ENCODE measurements at regions not wholly inside any gene's neighbourhood (a gene's known extent, or its start where the extent isn't known, plus 50 kb on each side); places are given as distances from the start of the nearest gene placed in this dataset.

GRCh38 chr7:41131956-41132355 lies 570.9 kb downstream of the INHBA start:
- no peak for DNase-seq (ENCODE audit: low spot score)
- Histone ChIP-seq H3K9ac (ENCODE audit: low read depth in 1 of 2, low read length in 2 of 2) (no peak overlapping the region), H3K36me3 (ENCODE audit: control insufficient read depth in 4 of 4, insufficient read depth in 3 of 4, low read depth in 1 of 4, low read length in 3 of 4) (no peaks in the 10 kb centered on the region), H3K4me3 (ENCODE audit: low read depth in 1 of 3, low read length in 3 of 3) (no peak overlapping the region), H3K27ac (ENCODE audit: low read depth in 1 of 2, low read length in 2 of 2) (no peak overlapping the region), H3K27me3 (ENCODE audit: control insufficient read depth in 4 of 4, insufficient read depth in 4 of 4, low read length in 3 of 4) (no peaks in the 10 kb centered on the region), H3K4me1 (ENCODE audit: control insufficient read depth in 4 of 4, insufficient read depth in 4 of 4, low read length in 3 of 4) (no peaks in the 10 kb centered on the region), H3K9me3 (ENCODE audit: control insufficient read depth in 4 of 4, low read length in 3 of 4) (peaks cover 0 to 7% (median 0%) of the 10 kb centered on the region in 4 donors)
- 84% methylated on average over 6 of the region's 6 CpGs for WGBS
- TF ChIP-seq FOXA1 (IDR thresholded peaks at IDR 0.05) (no peak), GABPA (IDR thresholded peaks at IDR 0.05 in 1 of 2, conservative IDR thresholded peaks at IDR 0.05 in 1 of 2) (no peak), ZBTB33 (IDR thresholded peaks at IDR 0.05) (no peak), ATF3 (IDR thresholded peaks at IDR 0.05) (no peak), YY1 (IDR thresholded peaks at IDR 0.05) (no peak), MAX (IDR thresholded peaks at IDR 0.05) (no peak), FOXA2 (IDR thresholded peaks at IDR 0.05) (no peak), NR2F2 (IDR thresholded peaks at IDR 0.05) (no peak)

- Histone ChIP-seq H3K27ac (ENCODE audit: low read depth in 1 of 2, low read length in 2 of 2) (no peak overlapping the region), H3K9me3 (ENCODE audit: control insufficient read depth in 4 of 4, low read length in 3 of 4) (peaks cover 0 to 2% (median 0%) of the 10 kb centered on the region in 4 donors), H3K4me1 (ENCODE audit: control insufficient read depth in 4 of 4, insufficient read depth in 4 of 4, low read length in 3 of 4) (no peaks in the 10 kb centered on the region), H3K27me3 (ENCODE audit: control insufficient read depth in 4 of 4, insufficient read depth in 4 of 4, low read length in 3 of 4) (no peaks in the 10 kb centered on the region), H3K9ac (ENCODE audit: low read depth in 1 of 2, low read length in 2 of 2) (no peak overlapping the region), H3K4me3 (ENCODE audit: low read depth in 1 of 3, low read length in 3 of 3) (no peak overlapping the region), H3K36me3 (ENCODE audit: control insufficient read depth in 4 of 4, insufficient read depth in 3 of 4, low read depth in 1 of 4, low read length in 3 of 4) (no peaks in the 10 kb centered on the region)
- TF ChIP-seq NR2F2 (IDR thresholded peaks at IDR 0.05), result peak; percentile 37
- no peak for TF ChIP-seq TAF1 (conservative IDR thresholded peaks at IDR 0.05)
- 87% methylated on average over 10 of the region's 10 CpGs for WGBS
- no peak for DNase-seq (ENCODE audit: low spot score)
Measured at GRCh38 chr7:41130561-41131236, 572.2 kb downstream of the INHBA start.

GRCh38 chr7:41130086-41130485 lies 572.8 kb downstream of the INHBA start:
- no peaks in the 10 kb centered on the region for H3K4me1 ChIP-seq (ENCODE audit: control insufficient read depth in 4 of 4, insufficient read depth in 4 of 4, low read length in 3 of 4)
- TF ChIP-seq RXRA (IDR thresholded peaks at IDR 0.05) (no peak), YY1 (IDR thresholded peaks at IDR 0.05) (no peak), ZBTB33 (IDR thresholded peaks at IDR 0.05) (no peak), CTCF (IDR thresholded peaks at IDR 0.05; ENCODE audit: low read depth, low read length, missing input control) (no peak), NR2F2 (IDR thresholded peaks at IDR 0.05) (no peak), REST (IDR thresholded peaks at IDR 0.05) (no peak), FOXA1 (IDR thresholded peaks at IDR 0.05) (no peak), JUND (IDR thresholded peaks at IDR 0.05) (no peak)
- no peak overlapping the region for H3K27ac ChIP-seq (ENCODE audit: low read depth in 1 of 2, low read length in 2 of 2)
- DNase-seq (ENCODE audit: low spot score), result no peak
- 81% methylated on average over 5 of the region's 5 CpGs for WGBS
- no peak overlapping the region for H3K9ac ChIP-seq (ENCODE audit: low read depth in 1 of 2, low read length in 2 of 2)
- no peaks in the 10 kb centered on the region for H3K36me3 ChIP-seq (ENCODE audit: control insufficient read depth in 4 of 4, insufficient read depth in 3 of 4, low read depth in 1 of 4, low read length in 3 of 4)
- H3K9me3 ChIP-seq (ENCODE audit: control insufficient read depth in 4 of 4, low read length in 3 of 4), result no peaks in the 10 kb centered on the region
- H3K27me3 ChIP-seq (ENCODE audit: control insufficient read depth in 4 of 4, insufficient read depth in 4 of 4, low read length in 3 of 4), result no peaks in the 10 kb centered on the region
- no peak overlapping the region for H3K4me3 ChIP-seq (ENCODE audit: low read depth in 1 of 3, low read length in 3 of 3)

Data from liver (tissue), 8 donors.